HG03558 (cell line): ENCODE measurements at regions not wholly inside any gene's neighbourhood (a gene's known extent, or its start where the extent isn't known, plus 50 kb on each side); places are given as distances from the start of the nearest gene placed in this dataset.

Experiments
- ATAC-seq: cut with Tn5 transposase; IDR thresholded peaks from one replicate; pipeline ENCODE4 v1.9.1; 2021; ENCODE audit warnings: moderate number of reproducible peaks; ENCODE audit not compliant: unreplicated experiment; ENCODE audit errors: extremely low read depth

GRCh38 chr9:16265688-16266087 lies 604.8 kb downstream of the BNC2 start:
- no peak for ATAC-seq

- no peak for ATAC-seq
These were observed 603.7 kb downstream of the BNC2 start for GRCh38 chr9:16266648-16267276.

GRCh38 chr9:16267281-16268066 lies 603.0 kb downstream of the BNC2 start:
- ATAC-seq, result no peak

GRCh38 chr9:16268067-16268881 lies 602.2 kb downstream of the BNC2 start:
- ATAC-seq, result no peak

- no peak for ATAC-seq
These were observed 598.5 kb downstream of the BNC2 start for GRCh38 chr9:16271967-16272366.

GRCh38 chr9:16272776-16273175 lies 597.7 kb downstream of the BNC2 start:
- ATAC-seq, result no peak

- ATAC-seq, result no peak
These were observed 594.5 kb downstream of the BNC2 start for GRCh38 chr9:16275795-16276624.

- no peak for ATAC-seq
These were observed 593.6 kb downstream of the BNC2 start for GRCh38 chr9:16276866-16277265.

- ATAC-seq, result no peak
These were observed 593.0 kb downstream of the BNC2 start for GRCh38 chr9:16277471-16277960.

- no peak for ATAC-seq
These were observed 592.0 kb downstream of the BNC2 start for GRCh38 chr9:16278326-16278999.

- no peak for ATAC-seq
These were observed 588.8 kb downstream of the BNC2 start for GRCh38 chr9:16281707-16282106.

GRCh38 chr9:16282216-16282615 lies 588.3 kb downstream of the BNC2 start:
- ATAC-seq, result no peak

- no peak for ATAC-seq
These were observed 587.8 kb downstream of the BNC2 start for GRCh38 chr9:16282718-16283117.

GRCh38 chr9:16286160-16286559 lies 584.3 kb downstream of the BNC2 start:
- ATAC-seq, result no peak

- ATAC-seq, result peak; percentile 57
These were observed 580.8 kb downstream of the BNC2 start for GRCh38 chr9:16289639-16290038.

GRCh38 chr9:16290169-16290568 lies 580.3 kb downstream of the BNC2 start:
- peak; percentile 33 for ATAC-seq

GRCh38 chr9:16291921-16292320 lies 578.5 kb downstream of the BNC2 start:
- ATAC-seq, result no peak

- no peak for ATAC-seq
These were observed 576.9 kb downstream of the BNC2 start for GRCh38 chr9:16293610-16294009.

- no peak for ATAC-seq
These were observed 576.2 kb downstream of the BNC2 start for GRCh38 chr9:16294133-16294770.
